AG04450 (cell line): ENCODE measurements at regions not wholly inside any gene's neighbourhood (a gene's known extent, or its start where the extent isn't known, plus 50 kb on each side); places are given as distances from the start of the nearest gene placed in this dataset.

Experiments used
- CTCF ChIA-PET: fragments of 300-600, 350-600 bp; formaldehyde crosslinking; extraction: SDS; loops from one replicate; lab custom pipeline; 2022; ENCODE audit warnings: antibody characterized with exemption, inconsistent platforms; lab: Charles Lee
- POLR2A ChIA-PET: fragments of 350-600 bp; formaldehyde crosslinking; extraction: SDS; loops from one replicate; lab custom pipeline; 2021; ENCODE audit warnings: antibody characterized with exemption, inconsistent platforms; lab: Yijun Ruan, JAX
- DNase-seq: peaks from one replicate; pipeline ENCODE4 v3.0.0-alpha.2; 2011; ENCODE audit warnings: low read depth, low spot score
- H3K27ac ChIP-seq: one replicate; pipeline ENCODE4 v1.5.1; 2012; ENCODE audit warnings: low read depth, low read length, control low read depth
- H3K27me3 ChIP-seq: one replicate; pipeline ENCODE4 v1.6.0; 2012; ENCODE audit warnings: low read length; ENCODE audit not compliant: control insufficient read depth, insufficient read depth
- H3K4me3 ChIP-seq: 2 replicates; pipeline ENCODE4 v1.5.1; 2011; ENCODE audit warnings: mild to moderate bottlenecking, low read depth, low read length, control low read depth
- H3K9me3 ChIP-seq: 2 replicates; pipeline ENCODE4 v1.5.1; 2012; ENCODE audit warnings: low read length; ENCODE audit not compliant: control insufficient read depth, insufficient read depth
- TF ChIP-seq, protein P1 (sequence below): IDR thresholded peaks from 2 replicates; pipeline ENCODE4 v1.5.1; 2011; ENCODE audit warnings: low read depth, low read length, control low read depth, inconsistent platforms

DNA sequence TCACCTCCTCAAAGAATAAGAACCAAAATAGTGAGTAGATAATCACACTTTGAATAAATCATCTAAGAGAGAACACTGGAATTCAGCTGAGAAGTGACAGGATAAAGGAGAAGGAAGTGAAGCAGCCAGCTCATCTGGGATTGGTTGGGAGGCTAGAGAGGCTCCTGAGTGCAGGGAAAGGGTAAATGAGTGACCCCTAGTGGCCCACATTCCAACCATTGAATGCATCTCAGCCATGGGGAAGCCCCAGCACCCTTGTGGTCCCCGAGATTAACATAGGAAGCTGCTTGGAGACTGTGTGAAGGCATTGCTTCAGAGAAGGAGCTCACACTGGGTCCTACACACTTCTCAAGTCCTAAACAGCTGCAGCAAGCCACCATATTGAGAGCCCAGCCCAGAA is 82.3 kb downstream of the JRKL start:
- no peak overlapping the region for H3K27ac ChIP-seq
- no peaks in the 10 kb centered on the region for H3K27me3 ChIP-seq
- CTCF ChIA-PET: interaction anchor here (3.4 kb wide), 1 partner anchor 8 kb away, joined by 20 read pairs; no protein-coding TSS in a partner anchor
- no peaks in the 10 kb centered on the region for H3K9me3 ChIP-seq
- POLR2A ChIA-PET: no interaction called here
- no peak overlapping the region for H3K4me3 ChIP-seq
- DNase-seq: no peak
- TF ChIP-seq, protein P1, sequence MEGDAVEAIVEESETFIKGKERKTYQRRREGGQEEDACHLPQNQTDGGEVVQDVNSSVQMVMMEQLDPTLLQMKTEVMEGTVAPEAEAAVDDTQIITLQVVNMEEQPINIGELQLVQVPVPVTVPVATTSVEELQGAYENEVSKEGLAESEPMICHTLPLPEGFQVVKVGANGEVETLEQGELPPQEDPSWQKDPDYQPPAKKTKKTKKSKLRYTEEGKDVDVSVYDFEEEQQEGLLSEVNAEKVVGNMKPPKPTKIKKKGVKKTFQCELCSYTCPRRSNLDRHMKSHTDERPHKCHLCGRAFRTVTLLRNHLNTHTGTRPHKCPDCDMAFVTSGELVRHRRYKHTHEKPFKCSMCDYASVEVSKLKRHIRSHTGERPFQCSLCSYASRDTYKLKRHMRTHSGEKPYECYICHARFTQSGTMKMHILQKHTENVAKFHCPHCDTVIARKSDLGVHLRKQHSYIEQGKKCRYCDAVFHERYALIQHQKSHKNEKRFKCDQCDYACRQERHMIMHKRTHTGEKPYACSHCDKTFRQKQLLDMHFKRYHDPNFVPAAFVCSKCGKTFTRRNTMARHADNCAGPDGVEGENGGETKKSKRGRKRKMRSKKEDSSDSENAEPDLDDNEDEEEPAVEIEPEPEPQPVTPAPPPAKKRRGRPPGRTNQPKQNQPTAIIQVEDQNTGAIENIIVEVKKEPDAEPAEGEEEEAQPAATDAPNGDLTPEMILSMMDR: no peak

DNA sequence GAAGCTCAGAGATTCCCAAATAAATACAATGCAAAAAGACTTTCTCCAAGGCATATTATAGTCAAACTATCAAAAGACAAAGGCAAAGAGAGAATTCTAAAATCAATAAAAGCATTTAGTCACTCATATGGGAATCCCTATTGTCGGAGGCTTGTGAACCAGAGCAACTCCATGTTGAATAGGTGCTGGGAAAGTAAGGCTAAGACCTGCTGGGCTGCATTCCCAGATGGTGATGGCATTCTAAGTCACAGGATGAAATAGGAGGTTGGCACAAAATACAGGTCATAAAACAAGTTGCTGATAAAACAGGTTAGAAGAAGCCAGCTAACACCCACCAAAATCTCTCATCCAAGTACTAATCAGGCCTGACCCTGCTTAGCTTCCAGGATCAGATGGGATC is 84.5 kb downstream of the JRKL start:
- CTCF ChIA-PET: interaction anchor here (3.4 kb wide), 1 partner anchor 10 kb away, joined by 20 read pairs; no protein-coding TSS in a partner anchor
- H3K4me3 ChIP-seq: no peak overlapping the region
- no peaks in the 10 kb centered on the region for H3K9me3 ChIP-seq
- TF ChIP-seq, protein P1: no peak
- no peak overlapping the region for H3K27ac ChIP-seq
- H3K27me3 ChIP-seq: no peaks in the 10 kb centered on the region
- DNase-seq: no peak
- POLR2A ChIA-PET: no interaction called here

DNA sequence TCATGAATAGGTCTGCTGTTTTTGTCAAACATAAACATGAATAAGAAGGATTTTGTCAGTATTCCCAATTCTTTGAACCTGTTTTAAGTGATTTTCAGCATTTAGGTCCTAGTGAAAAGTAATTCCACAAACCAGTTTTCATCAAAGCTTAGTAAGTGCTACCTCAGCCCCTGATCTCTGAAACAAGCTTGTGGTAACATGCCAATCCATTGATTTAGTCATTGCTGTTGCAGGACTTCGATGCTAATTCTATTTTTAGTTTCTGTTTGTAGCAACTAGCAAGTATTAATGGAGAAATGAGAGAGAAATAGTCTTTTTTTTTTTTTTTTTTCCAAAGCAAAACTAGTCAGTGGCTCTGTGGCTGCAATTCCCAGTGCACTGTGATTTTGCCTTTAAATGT is 91.4 kb downstream of the JRKL start:
- no peak overlapping the region for H3K27ac ChIP-seq
- no peaks in the 10 kb centered on the region for H3K9me3 ChIP-seq
- ChIA-PET CTCF (interaction anchor here (0.8 to 1.5 kb wide), 2 partner anchors 17 to 18 kb away, joined by 3 to 8 read pairs; no protein-coding TSS in a partner anchor), POLR2A (no interaction called here)
- TF ChIP-seq, protein P1: no peak
- H3K27me3 ChIP-seq: no peaks in the 10 kb centered on the region
- no peak for DNase-seq
- no peak overlapping the region for H3K4me3 ChIP-seq

DNA sequence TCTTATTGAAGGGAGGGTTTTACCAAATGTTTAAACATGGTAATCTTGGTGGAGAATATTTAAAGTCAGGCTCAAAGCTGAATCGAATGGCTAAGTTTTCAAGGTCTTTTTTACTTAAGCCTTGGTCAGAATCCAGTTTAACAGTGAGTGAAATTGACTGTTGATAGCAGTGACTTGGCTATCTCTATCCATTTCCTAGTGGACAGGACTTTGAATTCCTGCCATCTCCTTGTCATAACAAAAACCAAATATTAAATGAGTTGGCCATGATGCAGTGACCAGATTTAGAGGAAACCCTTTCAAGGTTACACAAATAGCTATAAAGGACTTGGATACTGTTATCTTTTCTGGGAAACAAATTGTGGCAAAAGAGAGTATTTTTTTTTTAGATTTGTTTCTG is 92.0 kb downstream of the JRKL start:
- CTCF ChIA-PET: interaction anchor here (0.6 to 1.5 kb wide), 3 partner anchors 17 to 19 kb away, joined by 3 to 8 read pairs (median 8); no protein-coding TSS in a partner anchor
- H3K27me3 ChIP-seq: no peaks in the 10 kb centered on the region
- no peak for DNase-seq
- H3K4me3 ChIP-seq: no peak overlapping the region
- POLR2A ChIA-PET: no interaction called here
- TF ChIP-seq, protein P1: no peak
- H3K27ac ChIP-seq: no peak overlapping the region
- no peaks in the 10 kb centered on the region for H3K9me3 ChIP-seq

DNA sequence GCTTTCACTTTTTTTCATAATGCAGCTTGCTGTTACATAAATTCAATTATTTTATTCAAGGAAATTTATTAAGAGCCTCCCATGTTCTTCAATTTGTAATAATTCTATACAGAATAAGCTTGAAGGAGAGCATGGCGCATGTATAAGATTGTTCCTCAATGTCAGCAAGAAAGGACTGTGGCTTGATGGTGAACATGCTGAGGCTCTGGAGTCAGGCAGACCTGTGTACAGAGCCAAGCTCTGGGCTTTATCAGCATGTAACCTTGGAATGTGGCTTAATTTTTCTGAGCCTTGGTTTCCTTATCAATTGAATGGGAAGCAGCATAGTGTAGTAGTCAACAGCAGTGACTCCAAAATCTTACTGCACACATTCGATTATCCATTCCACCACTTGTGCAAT is 92.4 kb downstream of the JRKL start:
- ChIA-PET POLR2A (no interaction called here), CTCF (interaction anchor here (0.6 to 1.5 kb wide), 2 partner anchors 18 kb away, joined by 8 read pairs; no protein-coding TSS in a partner anchor)
- DNase-seq: no peak
- Histone ChIP-seq H3K27me3 (no peaks in the 10 kb centered on the region), H3K4me3 (no peak overlapping the region), H3K9me3 (no peaks in the 10 kb centered on the region), H3K27ac (no peak overlapping the region)
- TF ChIP-seq, protein P1: no peak
